GM19397 (cell line): ENCODE measurements at regions not wholly inside any gene's neighbourhood (a gene's known extent, or its start where the extent isn't known, plus 50 kb on each side); places are given as distances from the start of the nearest gene placed in this dataset.

Experiments used
- ATAC-seq: cut with Tn5 transposase; IDR thresholded peaks from one replicate; pipeline ENCODE4 v1.9.1; 2021; ENCODE audit warnings: mild to moderate bottlenecking, moderate library complexity; ENCODE audit not compliant: unreplicated experiment

GRCh38 chr2:118477111-118477862 lies 370.2 kb downstream of the EN1 start:
- no peak for ATAC-seq

- no peak for ATAC-seq
These were observed 371.7 kb downstream of the EN1 start for GRCh38 chr2:118475622-118476205.

- ATAC-seq, result no peak
These were observed 372.9 kb downstream of the EN1 start for GRCh38 chr2:118474541-118474920.

- no peak for ATAC-seq
These were observed 373.5 kb downstream of the EN1 start for GRCh38 chr2:118473846-118474540.

DNA sequence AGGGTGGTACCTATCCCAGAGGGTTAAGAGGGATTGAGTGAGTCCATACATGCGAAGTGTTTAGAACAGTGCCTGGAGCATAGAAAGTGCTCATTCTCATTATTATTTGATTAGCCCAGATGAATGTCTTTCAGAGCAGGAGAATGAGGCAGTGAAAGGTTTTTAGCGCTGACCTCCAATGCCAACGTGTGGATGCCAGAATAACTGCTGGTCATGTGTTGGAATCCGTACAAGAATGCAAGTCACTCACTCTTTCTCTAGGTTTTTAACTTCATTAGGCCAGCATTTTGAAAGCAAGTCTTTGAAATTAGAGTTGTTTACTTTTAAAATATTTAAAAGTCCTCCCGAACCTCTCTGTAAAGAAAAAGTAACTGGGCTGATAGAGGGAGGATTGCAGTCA lies 374.2 kb downstream of the EN1 start:
- no peak for ATAC-seq

- no peak for ATAC-seq
These were observed 377.2 kb downstream of the EN1 start for GRCh38 chr2:118470297-118470696.

DNA sequence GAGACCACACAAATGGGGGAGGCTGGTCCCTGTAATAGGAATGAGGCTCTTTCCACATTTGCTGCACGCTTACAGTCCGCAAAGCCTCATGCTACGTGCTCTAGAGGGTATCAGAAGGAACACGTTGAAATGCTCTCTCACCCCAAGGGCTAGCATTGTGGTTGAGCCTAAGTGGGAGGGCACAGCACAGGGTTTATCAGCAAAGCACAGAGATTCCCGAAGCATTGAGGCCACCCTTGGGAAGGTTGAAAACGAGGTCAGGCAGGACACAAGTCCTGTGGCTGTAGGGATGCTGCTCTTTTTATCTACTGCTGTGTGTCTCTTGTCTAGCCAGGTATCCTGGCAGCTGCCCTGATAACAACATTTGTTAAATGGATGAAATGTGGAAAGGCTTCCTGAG lies 378.3 kb downstream of the EN1 start:
- ATAC-seq, result no peak

DNA sequence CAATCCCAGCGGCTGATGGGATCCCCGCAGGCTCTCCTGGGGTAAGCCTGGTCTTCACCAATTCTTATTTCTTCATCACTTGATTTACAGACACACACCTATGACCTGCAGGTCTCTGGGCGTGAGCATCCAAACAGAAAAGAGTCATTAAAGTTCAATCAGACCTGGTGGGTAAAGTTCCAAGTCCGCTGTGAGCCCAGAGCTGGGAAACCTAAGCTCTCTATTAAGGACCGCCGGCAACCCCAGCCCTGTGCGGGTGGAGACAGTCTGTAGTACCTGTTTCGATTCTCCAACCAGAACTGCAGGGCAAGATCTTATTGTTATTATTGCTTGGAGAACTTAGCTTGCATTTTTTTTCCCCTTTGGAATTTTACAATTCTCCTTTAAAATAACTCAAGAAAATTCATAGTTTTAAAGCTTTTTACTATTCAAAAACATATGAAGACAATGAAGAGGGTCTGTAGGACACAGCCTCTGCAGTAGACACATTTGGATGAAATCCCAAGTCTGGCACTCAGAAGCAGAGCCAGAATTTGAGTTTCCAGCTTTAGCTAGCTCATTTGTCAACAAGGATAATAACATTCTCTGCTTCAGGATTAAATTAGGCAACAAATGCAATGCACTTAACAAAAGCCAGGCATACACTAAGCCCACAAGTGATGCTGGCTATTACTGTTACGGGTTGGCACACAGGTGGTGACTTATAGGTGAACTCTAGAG lies 376.4 kb downstream of the INSIG2 start:
- no peak for ATAC-seq

- ATAC-seq, result no peak
These were observed 375.8 kb downstream of the INSIG2 start for GRCh38 chr2:118464046-118464445.

DNA sequence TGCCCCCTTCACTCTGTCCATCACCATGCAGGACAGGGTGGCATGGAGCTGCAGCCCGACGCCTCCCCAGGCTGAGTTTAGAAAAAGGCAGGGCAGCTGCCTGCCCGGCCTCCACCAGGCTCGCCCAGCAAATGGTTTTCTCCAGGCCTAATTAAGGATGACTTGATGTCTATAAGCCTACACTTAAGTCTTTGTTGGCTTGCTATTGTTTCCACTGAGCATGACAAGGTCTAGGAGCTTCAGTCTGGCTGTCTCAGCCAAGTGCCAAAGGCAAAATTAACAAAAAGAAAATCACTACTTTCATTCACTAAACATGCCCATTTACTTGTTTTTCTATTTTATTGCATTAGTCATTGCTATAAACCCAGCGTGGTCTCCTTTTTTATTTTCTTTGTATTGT lies 372.2 kb downstream of the INSIG2 start:
- ATAC-seq, result no peak

DNA sequence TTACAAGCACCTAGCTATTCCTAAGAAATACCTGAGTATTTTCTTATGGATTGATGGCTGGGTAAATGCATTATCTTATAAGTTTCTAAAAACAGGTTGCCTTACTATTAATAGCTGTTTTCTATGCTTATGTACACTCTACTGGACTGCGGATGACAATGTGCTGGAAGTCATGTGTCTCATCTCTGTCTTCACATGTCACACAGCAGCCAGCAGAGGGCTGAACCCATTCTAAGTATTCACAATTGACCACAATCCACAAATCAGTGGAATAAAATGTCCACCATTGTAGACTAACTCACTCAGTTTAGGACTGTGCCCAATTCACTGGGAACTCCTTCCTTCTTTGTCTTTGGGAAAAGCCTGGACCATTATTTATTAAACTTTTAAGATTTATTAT lies 371.2 kb downstream of the INSIG2 start:
- no peak for ATAC-seq

- no peak for ATAC-seq
These were observed 369.7 kb downstream of the INSIG2 start for GRCh38 chr2:118457951-118458350.

GRCh38 chr2:118449401-118449800 lies 361.1 kb downstream of the INSIG2 start:
- ATAC-seq, result no peak

- ATAC-seq, result no peak
These were observed 355.3 kb downstream of the INSIG2 start for GRCh38 chr2:118443596-118443995.

- no peak for ATAC-seq
These were observed 354.8 kb downstream of the INSIG2 start for GRCh38 chr2:118442996-118443553.

- ATAC-seq, result no peak
These were observed 353.8 kb downstream of the INSIG2 start for GRCh38 chr2:118442046-118442445.

- ATAC-seq, result no peak
These were observed 352.3 kb downstream of the INSIG2 start for GRCh38 chr2:118440404-118441098.

GRCh38 chr2:118437501-118437900 lies 349.2 kb downstream of the INSIG2 start:
- ATAC-seq, result no peak

GRCh38 chr2:118431997-118432396 lies 343.7 kb downstream of the INSIG2 start:
- no peak for ATAC-seq

DNA sequence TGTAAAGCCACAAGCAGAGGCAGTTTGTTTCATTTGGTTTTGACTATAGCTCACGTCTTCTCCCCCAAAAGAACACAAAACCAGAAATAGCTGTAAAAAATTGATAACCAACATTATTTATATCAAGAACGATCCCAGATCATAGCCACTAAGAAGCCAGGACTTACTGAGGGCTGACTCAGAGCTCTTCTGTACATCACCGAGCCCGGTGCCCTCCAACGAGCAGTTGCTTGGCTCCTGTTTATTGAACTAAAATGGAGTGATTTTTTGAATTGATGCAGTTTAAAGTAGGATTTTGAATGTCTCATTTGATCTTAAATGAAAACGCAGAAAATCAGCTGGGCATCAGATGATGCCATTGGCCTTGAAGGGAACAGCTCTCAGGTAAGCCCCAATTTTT lies 343.3 kb downstream of the INSIG2 start:
- no peak for ATAC-seq

DNA sequence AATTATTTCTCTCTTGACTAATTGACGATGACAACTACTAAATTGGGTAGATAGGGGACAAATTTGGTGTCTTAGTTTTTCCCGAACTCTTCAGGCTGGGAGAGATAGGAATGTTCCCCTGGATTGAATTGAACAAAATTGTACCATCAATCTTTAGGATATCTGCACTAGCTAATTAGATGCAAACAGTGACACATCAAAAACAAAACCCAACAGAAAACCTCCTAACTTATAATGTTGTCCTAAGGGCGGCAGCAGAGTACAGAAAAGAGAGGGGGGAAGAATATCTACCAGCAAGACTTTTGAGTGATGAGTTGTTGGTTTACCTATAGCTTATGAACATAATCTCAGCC lies 342.9 kb downstream of the INSIG2 start:
- ATAC-seq, result no peak
